MM.1S (cell line): ENCODE measurements at regions not wholly inside any gene's neighbourhood (a gene's known extent, or its start where the extent isn't known, plus 50 kb on each side); places are given as distances from the start of the nearest gene placed in this dataset.

Experiments used
- CTCF ChIP-seq: fragments of 300-600 bp; sonication (generic); IDR thresholded peaks from 2 replicates; pipeline ENCODE4 v1.5.1; 2016; ENCODE audit warnings: antibody characterized with exemption, low read length, mixed read lengths
- EZH2 ChIP-seq: fragments of 300-600 bp; sonication (generic); optimal IDR thresholded peaks from 2 replicates; pipeline ENCODE3; 2017; ENCODE audit warnings: low read depth, mild to moderate bottlenecking, antibody characterized with exemption, low read length, mixed read lengths

GRCh38 chr4:20625426-20625825 lies 74.8 kb upstream of the PACRGL start:
- TF ChIP-seq CTCF (no peak), EZH2 (no peak)
